Upper lobe of left lung (tissue), 6 donors: ENCODE measurements at regions not wholly inside any gene's neighbourhood (a gene's known extent, or its start where the extent isn't known, plus 50 kb on each side); places are given as distances from the start of the nearest gene placed in this dataset.
A peak's percentile ranks its signal among the peaks of the same experiment; 100 is the strongest.

Source experiments
- ATAC-seq, 2 donors: fragments of 200-7000 bp; cut with Tn5 transposase; one replicate each; pipeline ENCODE4 v1.9.1; 2022; ENCODE audit warnings: mild to moderate bottlenecking in 2 of 2, moderate library complexity in 2 of 2; ENCODE audit not compliant: low FRiP score in 2 of 2
- DNase-seq, 2 donors: peaks; one replicate each; pipeline ENCODE4 v3.0.0-alpha.2; 2019 to 2020
- H3K27ac ChIP-seq, 4 donors: fragments of 200-600 bp; sonication (generic); one replicate each; pipeline ENCODE4 v1.5.1; 2016 to 2019
- H3K27me3 ChIP-seq, 4 donors: fragments of 200-600 bp; sonication (generic); one replicate each; pipeline ENCODE4 v1.5.1; 2017 to 2019
- H3K36me3 ChIP-seq, 4 donors: fragments of 200-600 bp; sonication (generic); one replicate each; pipeline ENCODE4 v1.5.1; 2016 to 2019
- H3K4me1 ChIP-seq, 4 donors: fragments of 200-600 bp; sonication (generic); one replicate each; pipeline ENCODE4 v1.5.1; 2018 to 2019
- H3K4me3 ChIP-seq, 4 donors: fragments of 200-600 bp; sonication (generic); one replicate each; pipeline ENCODE4 v1.5.1; 2017 to 2019; ENCODE audit warnings: mild to moderate bottlenecking in 2 of 4, moderate library complexity in 1 of 4
- H3K9me3 ChIP-seq, 4 donors: fragments of 200-600 bp; sonication (generic); one replicate each; pipeline ENCODE4 v1.5.1; 2018 to 2019
- CTCF ChIP-seq, 6 experiments: fragments of 450-650 bp in 4 of 6; fragments of 200-600 bp in 2 of 6; sonication (generic) in 2 of 6; IDR thresholded peaks; one replicate each; pipeline ENCODE4 v1.5.1; 2016 to 2019; ENCODE audit warnings: antibody characterized with exemption in 6 of 6
- EP300 ChIP-seq, 4 donors: sonication (generic); formaldehyde crosslinking; IDR thresholded peaks; one replicate each; pipeline ENCODE4 v1.5.1; 2017; ENCODE audit warnings: antibody characterized with exemption in 4 of 4, control low read depth in 2 of 4
- POLR2A ChIP-seq, 4 donors: fragments of 450-650 bp; IDR thresholded peaks; one replicate each; pipeline ENCODE4 v1.5.1; 2016 to 2017; ENCODE audit warnings: antibody characterized with exemption in 4 of 4, mild to moderate bottlenecking in 2 of 4
- POLR2AphosphoS5 ChIP-seq, 2 donors: sonication (generic); formaldehyde crosslinking; IDR thresholded peaks; one replicate each; pipeline ENCODE4 v1.5.1; 2017; ENCODE audit warnings: antibody characterized with exemption in 2 of 2
- WGBS, 2 donors: methylation state at CpG; one replicate each; pipeline ENCODE4 v1.1.5; 2017 to 2018; 5-methylcytosine and 5-hydroxymethylcytosine counted together
- donor health status: DM: no; HTN: no; CAD: no; lungs with moderate emphysema.
- donor health status: DM: no; HTN: yes; CAD: no; lungs with severe emphysema.

- no peaks in the 10 kb centered on the region for H3K9me3 ChIP-seq
- no peaks in the 10 kb centered on the region for H3K27me3 ChIP-seq
- no peak for DNase-seq
- H3K27ac ChIP-seq: no peak overlapping the region
- H3K4me1 ChIP-seq: peaks cover 9 to 19% (median 12%) of the 10 kb centered on the region in 4 donors
- peak in 1 of 2 donors; percentile 32 for ATAC-seq
- TF ChIP-seq POLR2A (IDR thresholded peaks at IDR 0.05): no peak
- no peak for TF ChIP-seq POLR2AphosphoS5 (IDR thresholded peaks at IDR 0.05)
- TF ChIP-seq EP300 (IDR thresholded peaks at IDR 0.05): no peak
- TF ChIP-seq CTCF (IDR thresholded peaks at IDR 0.05): no peak
- no peak overlapping the region for H3K4me3 ChIP-seq
- H3K36me3 ChIP-seq: no peaks in the 10 kb centered on the region
- 79 to 86% methylated on average over 4 of the region's 4 CpGs for WGBS, 2 donors
Measured at GRCh38 chr1:201637282-201638079, 98.6 kb downstream of the NAV1 start.

DNA sequence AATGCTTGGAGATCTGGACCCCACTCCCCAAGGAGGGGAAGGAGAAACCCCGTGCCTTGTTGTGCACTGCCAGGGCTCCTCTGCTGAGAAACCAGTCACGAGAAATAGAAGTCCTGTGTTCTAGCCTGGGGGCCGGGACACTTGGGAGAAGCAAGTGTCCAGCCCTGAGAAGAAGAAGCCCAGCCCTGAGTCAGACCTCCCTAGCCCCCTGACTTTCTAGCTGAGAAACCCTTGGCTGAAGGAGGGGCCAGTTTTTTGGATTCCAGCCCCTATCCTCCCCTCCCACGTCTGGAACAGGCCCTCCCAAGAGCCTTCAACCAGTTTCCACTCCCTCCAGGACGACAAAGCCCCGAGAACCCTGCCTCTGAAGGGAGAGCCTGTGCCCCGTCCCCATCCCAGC is 100.5 kb downstream of the NAV1 start:
- DNase-seq: no peak
- Histone ChIP-seq H3K27ac (no peak overlapping the region), H3K9me3 (no peaks in the 10 kb centered on the region), H3K4me1 (peaks cover 6 to 15% (median 10%) of the 10 kb centered on the region in 4 donors), H3K27me3 (no peaks in the 10 kb centered on the region), H3K4me3 (no peak overlapping the region), H3K36me3 (no peaks in the 10 kb centered on the region)
- WGBS, 2 donors: 83 to 90% methylated on average over 6 to 7 of the region's 7 CpGs
- no peak for TF ChIP-seq POLR2AphosphoS5 (IDR thresholded peaks at IDR 0.05)
- no peak for TF ChIP-seq CTCF (IDR thresholded peaks at IDR 0.05)
- TF ChIP-seq POLR2A (IDR thresholded peaks at IDR 0.05): no peak
- no peak for TF ChIP-seq EP300 (IDR thresholded peaks at IDR 0.05)
- peak in 1 of 2 donors; percentile 53 for ATAC-seq

DNA sequence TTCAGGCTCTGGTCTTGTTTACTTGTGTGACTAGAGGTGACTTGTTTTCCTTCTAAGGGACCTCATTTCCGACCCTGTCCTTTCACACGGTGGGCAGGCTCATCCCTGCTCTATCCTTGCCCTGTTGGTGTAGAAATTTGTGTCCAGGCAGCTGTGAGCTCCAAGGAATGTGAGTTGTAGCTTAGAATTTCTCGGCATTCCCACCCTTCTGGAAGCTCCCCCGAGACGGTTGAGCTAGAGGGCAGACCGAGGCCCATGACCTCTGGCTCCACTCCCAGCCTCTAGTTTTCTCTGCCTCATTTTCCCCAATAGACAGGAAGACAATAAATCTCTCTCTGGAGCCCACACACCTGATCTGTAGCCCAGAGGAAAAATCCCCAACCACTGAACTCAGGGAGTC is 100.9 kb downstream of the NAV1 start:
- Histone ChIP-seq H3K4me3 (no peak overlapping the region), H3K9me3 (no peaks in the 10 kb centered on the region), H3K36me3 (no peaks in the 10 kb centered on the region), H3K27ac (no peak overlapping the region), H3K27me3 (no peaks in the 10 kb centered on the region), H3K4me1 (peaks cover 6 to 15% (median 10%) of the 10 kb centered on the region in 4 donors)
- WGBS, 2 donors: 85 to 89% methylated on average over 5 to 6 of the region's 6 CpGs
- TF ChIP-seq POLR2AphosphoS5 (IDR thresholded peaks at IDR 0.05): no peak
- TF ChIP-seq EP300 (IDR thresholded peaks at IDR 0.05): no peak
- TF ChIP-seq CTCF (IDR thresholded peaks at IDR 0.05): no peak
- no peak for TF ChIP-seq POLR2A (IDR thresholded peaks at IDR 0.05)
- peak in 1 of 2 donors; percentile 24 for ATAC-seq
- no peak for DNase-seq

- peaks cover 6 to 12% (median 9%) of the 10 kb centered on the region in 4 donors for H3K4me1 ChIP-seq
- ATAC-seq (peak; percentile 32 to 82), DNase-seq (no peak)
- H3K27me3 ChIP-seq: no peaks in the 10 kb centered on the region
- H3K9me3 ChIP-seq: no peaks in the 10 kb centered on the region
- H3K36me3 ChIP-seq: no peaks in the 10 kb centered on the region
- no peak overlapping the region for H3K27ac ChIP-seq
- H3K4me3 ChIP-seq: no peak overlapping the region
- TF ChIP-seq EP300 (IDR thresholded peaks at IDR 0.05): peak in 1 of 4 donors; percentile 62
- peak; percentile 66 to 69 for TF ChIP-seq POLR2AphosphoS5 (IDR thresholded peaks at IDR 0.05)
- no peak for TF ChIP-seq POLR2A (IDR thresholded peaks at IDR 0.05)
- WGBS, 2 donors: 86 to 90% methylated on average over 6 of the region's 6 CpGs
Measured at GRCh38 chr1:201640624-201641023, 101.7 kb downstream of the NAV1 start.

DNA sequence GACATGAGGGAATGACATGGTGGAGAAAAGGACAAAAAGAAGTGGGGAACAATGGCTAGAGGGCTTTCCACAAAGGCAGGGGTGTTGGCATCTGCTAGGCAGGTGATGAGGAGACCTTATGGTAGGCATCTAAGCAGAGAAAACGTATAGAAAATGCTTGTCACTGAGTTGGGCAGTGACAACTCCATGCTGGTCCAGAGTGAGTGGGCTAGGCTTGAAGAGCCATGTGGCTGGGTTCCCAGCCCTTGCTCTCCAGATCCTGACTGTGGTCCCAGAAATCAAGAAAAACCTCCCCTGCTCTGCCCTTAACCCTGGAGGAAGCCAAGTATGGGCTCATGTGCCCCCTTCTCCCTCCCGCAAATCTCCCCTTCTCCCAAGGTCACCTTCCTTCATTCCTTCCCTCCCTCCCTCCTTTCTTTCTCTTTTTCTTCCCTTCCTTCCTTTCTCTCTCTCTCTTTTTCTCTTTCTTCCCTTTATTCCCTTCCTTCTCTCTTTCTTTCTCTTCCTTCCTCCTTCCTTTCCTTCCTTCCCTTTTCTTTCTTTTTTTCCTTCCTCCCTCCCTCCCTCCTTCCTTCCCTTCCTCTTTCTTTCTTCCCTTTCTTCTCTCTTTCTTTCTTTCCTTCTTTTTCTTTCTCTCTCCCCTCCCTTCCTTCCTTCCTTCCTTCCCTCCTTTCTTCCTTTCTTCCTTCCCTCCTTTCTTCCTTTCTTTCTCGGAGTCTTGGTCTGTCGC is 102.8 kb downstream of the NAV1 start:
- DNase-seq: no peak
- ATAC-seq: no peak
- TF ChIP-seq POLR2AphosphoS5 (IDR thresholded peaks at IDR 0.05) (no peak), POLR2A (IDR thresholded peaks at IDR 0.05) (no peak), CTCF (IDR thresholded peaks at IDR 0.05) (no peak), EP300 (IDR thresholded peaks at IDR 0.05) (no peak)
- Histone ChIP-seq H3K4me3 (no peak overlapping the region), H3K36me3 (no peaks in the 10 kb centered on the region), H3K27me3 (no peaks in the 10 kb centered on the region), H3K27ac (no peak overlapping the region), H3K9me3 (no peaks in the 10 kb centered on the region), H3K4me1 (peaks cover 0 to 7% (median 3%) of the 10 kb centered on the region in 4 donors)
- 86 to 91% methylated on average over 4 of the region's 4 CpGs for WGBS, 2 donors
